Hepatocyte (in vitro differentiated cells): ENCODE measurements at regions not wholly inside any gene's neighbourhood (a gene's known extent, or its start where the extent isn't known, plus 50 kb on each side); places are given as distances from the start of the nearest gene placed in this dataset.

ENCODE experiments used
- DNase-seq: peaks from one replicate; pipeline ENCODE4 v3.0.0-alpha.2; 2016; ENCODE audit warnings: low spot score
- H2AFZ ChIP-seq: fragments of 200-600 bp; sonication (generic); 2 replicates; pipeline ENCODE4 v1.6.0; 2016; ENCODE audit warnings: antibody characterized with exemption, mild to moderate bottlenecking
- H3K27ac ChIP-seq: fragments of 200-600 bp; sonication (generic); 2 replicates; pipeline ENCODE4 v1.5.1; 2016; ENCODE audit warnings: mild to moderate bottlenecking
- H3K27me3 ChIP-seq: fragments of 200-600 bp; sonication (generic); 2 replicates; pipeline ENCODE4 v1.6.1; 2016
- H3K36me3 ChIP-seq: fragments of 200-600 bp; sonication (generic); replicated peaks from 2 replicates; pipeline ENCODE4 v1.5.1; 2016; ENCODE audit warnings: low read depth; ENCODE audit not compliant: insufficient read depth
- H3K4me1 ChIP-seq: fragments of 200-600 bp; sonication (generic); 2 replicates; pipeline ENCODE4 v1.5.1; 2016; ENCODE audit warnings: mild to moderate bottlenecking, moderate library complexity; ENCODE audit not compliant: insufficient read depth
- H3K4me2 ChIP-seq: fragments of 200-600 bp; sonication (generic); 2 replicates; pipeline ENCODE4 v1.6.0; 2016
- H3K4me3 ChIP-seq: fragments of 200-600 bp; sonication (generic); 2 replicates; pipeline ENCODE4 v1.5.1; 2016; ENCODE audit warnings: mild to moderate bottlenecking
- H3K79me2 ChIP-seq: fragments of 200-600 bp; sonication (generic); 2 replicates; pipeline ENCODE4 v1.6.0; 2017; ENCODE audit warnings: mild to moderate bottlenecking
- H3K9me2 ChIP-seq: fragments of 200-600 bp; sonication (generic); replicated peaks from 2 replicates; pipeline ENCODE4 v1.6.0; 2017; ENCODE audit warnings: mild to moderate bottlenecking; ENCODE audit not compliant: insufficient read depth
- H3K9me3 ChIP-seq: fragments of 200-600 bp; sonication (generic); 2 replicates; pipeline ENCODE4 v1.5.1; 2016; ENCODE audit warnings: low read depth, mild to moderate bottlenecking
- H4K20me1 ChIP-seq: fragments of 200-600 bp; sonication (generic); 2 replicates; pipeline ENCODE4 v1.6.0; 2016; ENCODE audit warnings: mild to moderate bottlenecking; ENCODE audit not compliant: insufficient read depth, poor library complexity, severe bottlenecking
- CTCF ChIP-seq: fragments of 200-600 bp; sonication (generic); IDR thresholded peaks from 2 replicates; pipeline ENCODE4 v1.5.1; 2016; ENCODE audit warnings: antibody characterized with exemption, mild to moderate bottlenecking; ENCODE audit not compliant: poor library complexity
- EZH2 ChIP-seq: fragments of 200-600 bp; sonication (generic); IDR thresholded peaks from 2 replicates; pipeline ENCODE4 v1.6.1; 2016; ENCODE audit warnings: antibody characterized with exemption, mild to moderate bottlenecking, borderline replicate concordance
- EZH2phosphoT487 ChIP-seq: fragments of 200-600 bp; sonication (generic); IDR thresholded peaks from one replicate; pipeline ENCODE4 v1.6.1; 2018; ENCODE audit warnings: antibody characterized with exemption, mild to moderate bottlenecking, low read depth, moderate library complexity; ENCODE audit not compliant: unreplicated experiment, severe bottlenecking
- WGBS: methylation state at CpG from one replicate; pipeline ENCODE4 v1.1.6; 2016; ENCODE audit warnings: low lambda C conversion rate; ENCODE audit errors: missing lambda C conversion rate; 5-methylcytosine and 5-hydroxymethylcytosine counted together

GRCh38 chr5:33308586-33308985, 132.2 kb upstream of the TARS1 start:
- Histone ChIP-seq H3K4me1 (peaks cover 26% of the 10 kb centered on the region), H4K20me1 (no peaks in the 10 kb centered on the region), H3K9me2 (no peaks in the 10 kb centered on the region), H3K27me3 (no peaks in the 10 kb centered on the region), H3K36me3 (no peaks in the 10 kb centered on the region), H3K4me2 (peak overlapping the region; percentile 28), H3K4me3 (no peak overlapping the region), H3K79me2 (no peaks in the 10 kb centered on the region), H3K9me3 (no peaks in the 10 kb centered on the region), H3K27ac (peak overlapping the region; percentile 48), H2AFZ (no peak overlapping the region)
- DNase-seq = no peak
- no peak for TF ChIP-seq CTCF
- TF ChIP-seq EZH2phosphoT487 = no peak
- no peak for TF ChIP-seq EZH2
- 56% methylated on average over 1 of the region's 1 CpG for WGBS

DNA sequence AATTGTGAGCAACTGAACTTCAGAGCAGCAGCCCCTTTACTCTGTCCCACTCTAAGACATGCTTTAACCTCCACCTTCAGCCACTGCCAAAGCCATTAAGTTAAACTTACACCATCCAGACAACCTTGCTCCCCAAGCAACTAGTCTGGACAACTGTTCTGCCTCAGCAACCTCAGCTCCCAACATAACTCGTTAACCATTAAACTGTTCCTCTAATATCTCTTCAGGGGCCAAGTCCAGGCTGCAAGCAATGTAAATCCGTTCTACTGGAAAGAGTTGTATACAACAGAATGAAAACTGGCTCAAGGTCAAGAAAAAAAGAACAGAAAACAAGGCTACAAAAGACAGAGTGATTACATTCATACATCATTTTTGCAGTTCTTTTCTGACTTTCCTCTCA, 131.7 kb upstream of the TARS1 start:
- no peaks in the 10 kb centered on the region for H3K9me2 ChIP-seq
- no peaks in the 10 kb centered on the region for H3K9me3 ChIP-seq
- H3K36me3 ChIP-seq = no peaks in the 10 kb centered on the region
- no peak overlapping the region for H3K4me3 ChIP-seq
- peak overlapping the region; percentile 48 for H3K27ac ChIP-seq
- H4K20me1 ChIP-seq = no peaks in the 10 kb centered on the region
- peaks cover 26% of the 10 kb centered on the region for H3K4me1 ChIP-seq
- H3K27me3 ChIP-seq = no peaks in the 10 kb centered on the region
- peak; percentile 18 for DNase-seq
- no peak overlapping the region for H2AFZ ChIP-seq
- 34% methylated on average over 2 of the region's 2 CpGs for WGBS
- TF ChIP-seq CTCF (no peak), EZH2 (no peak), EZH2phosphoT487 (no peak)
- no peaks in the 10 kb centered on the region for H3K79me2 ChIP-seq
- H3K4me2 ChIP-seq = peak overlapping the region; percentile 28

DNA sequence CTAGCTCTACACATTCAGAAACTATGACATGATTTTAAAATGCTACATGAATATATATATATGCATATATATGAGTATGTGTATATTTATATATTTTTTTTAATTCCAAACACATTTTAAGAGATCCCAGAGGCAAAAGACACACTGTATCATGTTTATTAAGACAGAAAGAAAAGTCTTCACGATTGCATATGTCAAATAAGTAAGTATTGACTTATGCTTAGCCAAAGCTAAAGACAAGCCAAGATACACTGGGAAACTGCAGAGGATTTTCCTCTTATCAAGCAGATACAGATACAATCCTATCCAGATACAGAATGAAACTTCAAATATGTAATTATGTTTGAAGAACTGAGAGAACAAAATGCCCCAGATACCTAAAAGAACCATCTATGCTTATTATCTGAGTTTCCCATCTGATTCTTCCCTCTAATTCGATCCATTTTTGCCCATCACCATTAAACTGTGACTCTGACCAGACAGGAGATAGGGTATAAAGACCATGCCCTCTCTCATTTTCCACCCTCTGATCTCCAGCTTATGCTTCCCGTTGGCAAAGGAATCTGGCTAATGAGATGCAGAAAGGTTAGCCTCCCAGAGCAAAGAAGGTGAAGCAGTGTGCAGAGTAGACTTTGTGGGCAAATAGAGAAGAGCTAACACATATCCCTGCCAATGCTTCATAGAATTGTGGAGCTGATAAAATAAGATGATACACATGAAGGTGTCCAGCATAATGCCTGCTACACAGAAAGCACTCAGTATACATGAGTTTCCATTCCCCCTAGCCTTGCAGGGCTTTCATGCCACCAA, 131.0 kb upstream of the TARS1 start:
- DNase-seq = no peak
- H3K4me2 ChIP-seq = peak overlapping the region; percentile 28
- H3K4me1 ChIP-seq = peaks cover 26% of the 10 kb centered on the region
- 45% methylated on average over 3 of the region's 3 CpGs for whole genome bisulfite sequencing
- no peaks in the 10 kb centered on the region for H3K36me3 ChIP-seq
- no peaks in the 10 kb centered on the region for H3K27me3 ChIP-seq
- H3K9me3 ChIP-seq = no peaks in the 10 kb centered on the region
- TF ChIP-seq CTCF = no peak
- TF ChIP-seq EZH2phosphoT487 = no peak
- no peak for TF ChIP-seq EZH2
- H4K20me1 ChIP-seq = no peaks in the 10 kb centered on the region
- H2AFZ ChIP-seq = no peak overlapping the region
- H3K4me3 ChIP-seq = no peak overlapping the region
- H3K9me2 ChIP-seq = no peaks in the 10 kb centered on the region
- peak overlapping the region; percentile 48 for H3K27ac ChIP-seq
- no peaks in the 10 kb centered on the region for H3K79me2 ChIP-seq
